ENCODE measurements at regions not wholly inside any gene's neighbourhood (a gene's known extent, or its start where the extent isn't known, plus 50 kb on each side); places are given as distances from the start of the nearest gene placed in this dataset.

DNA sequence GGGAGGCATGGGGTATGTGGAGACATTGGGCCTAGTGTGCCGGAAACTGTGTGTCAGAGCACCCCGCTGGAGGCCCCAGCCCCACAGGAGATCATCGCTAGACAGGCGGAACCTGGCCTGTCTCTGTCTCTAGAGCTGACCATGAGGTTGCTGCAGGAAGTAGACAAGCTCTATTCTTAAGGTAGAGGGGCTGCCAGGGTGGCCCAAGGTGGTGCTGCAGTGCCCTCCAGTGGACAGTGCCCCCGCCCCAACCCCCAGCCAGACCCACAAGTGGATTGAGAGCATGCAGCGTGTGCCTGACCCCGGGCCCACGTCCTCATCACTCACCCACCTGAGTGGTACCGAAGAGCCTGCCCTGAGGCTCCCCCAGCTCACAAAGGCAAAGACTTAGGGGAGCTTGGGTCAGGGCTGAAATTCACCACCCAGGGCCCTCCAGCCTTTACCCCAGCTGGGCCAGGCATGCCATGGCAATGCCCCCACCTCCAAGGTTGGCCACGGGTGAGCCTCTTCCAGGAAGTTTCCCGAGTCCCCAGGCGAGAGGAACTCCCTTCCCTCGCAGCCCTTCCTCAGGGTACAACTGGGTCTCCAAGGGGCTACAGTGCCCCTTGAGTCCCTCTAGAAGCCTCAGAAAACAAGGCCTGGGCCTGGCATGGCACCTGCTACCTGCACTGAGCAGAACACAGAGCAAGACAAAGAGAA, 155.0 kb downstream of the TTC32 start:
- no peak overlapping the region for H3K4me3 ChIP-seq (ENCODE audit: low read depth, low read length)
- TF ChIP-seq, protein P1, sequence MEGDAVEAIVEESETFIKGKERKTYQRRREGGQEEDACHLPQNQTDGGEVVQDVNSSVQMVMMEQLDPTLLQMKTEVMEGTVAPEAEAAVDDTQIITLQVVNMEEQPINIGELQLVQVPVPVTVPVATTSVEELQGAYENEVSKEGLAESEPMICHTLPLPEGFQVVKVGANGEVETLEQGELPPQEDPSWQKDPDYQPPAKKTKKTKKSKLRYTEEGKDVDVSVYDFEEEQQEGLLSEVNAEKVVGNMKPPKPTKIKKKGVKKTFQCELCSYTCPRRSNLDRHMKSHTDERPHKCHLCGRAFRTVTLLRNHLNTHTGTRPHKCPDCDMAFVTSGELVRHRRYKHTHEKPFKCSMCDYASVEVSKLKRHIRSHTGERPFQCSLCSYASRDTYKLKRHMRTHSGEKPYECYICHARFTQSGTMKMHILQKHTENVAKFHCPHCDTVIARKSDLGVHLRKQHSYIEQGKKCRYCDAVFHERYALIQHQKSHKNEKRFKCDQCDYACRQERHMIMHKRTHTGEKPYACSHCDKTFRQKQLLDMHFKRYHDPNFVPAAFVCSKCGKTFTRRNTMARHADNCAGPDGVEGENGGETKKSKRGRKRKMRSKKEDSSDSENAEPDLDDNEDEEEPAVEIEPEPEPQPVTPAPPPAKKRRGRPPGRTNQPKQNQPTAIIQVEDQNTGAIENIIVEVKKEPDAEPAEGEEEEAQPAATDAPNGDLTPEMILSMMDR (IDR thresholded peaks at IDR 0.05; ENCODE audit: borderline replicate concordance, insufficient read depth, low read depth, low read length), result peak; percentile 40; the same call in 1 of the 2 replicates

DNA sequence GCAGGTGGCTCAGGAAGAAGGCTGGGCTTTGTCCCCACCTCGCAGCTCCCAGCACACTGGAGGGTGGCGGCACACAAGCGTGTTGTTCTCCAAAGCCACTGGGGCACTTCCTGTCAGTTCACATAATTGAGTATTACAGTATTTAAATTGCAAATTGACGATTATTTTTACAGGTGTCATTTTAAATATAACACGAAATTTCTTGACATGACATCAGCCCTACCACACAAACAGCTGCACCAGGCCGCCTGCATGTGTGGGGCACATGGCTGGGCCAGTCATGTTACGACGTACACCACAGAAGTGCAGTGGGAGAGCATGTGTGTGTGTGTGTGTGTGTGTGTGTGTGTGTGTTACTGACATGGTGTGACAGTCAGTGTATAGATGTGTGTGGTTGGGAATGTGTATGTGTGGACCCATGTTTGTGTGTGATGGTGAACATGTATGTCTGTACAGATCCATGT, 155.6 kb downstream of the TTC32 start:
- no peak overlapping the region for H3K4me3 ChIP-seq (ENCODE audit: low read depth, low read length)
- TF ChIP-seq, protein P1 (IDR thresholded peaks at IDR 0.05; ENCODE audit: borderline replicate concordance, insufficient read depth, low read depth, low read length), result no peak

DNA sequence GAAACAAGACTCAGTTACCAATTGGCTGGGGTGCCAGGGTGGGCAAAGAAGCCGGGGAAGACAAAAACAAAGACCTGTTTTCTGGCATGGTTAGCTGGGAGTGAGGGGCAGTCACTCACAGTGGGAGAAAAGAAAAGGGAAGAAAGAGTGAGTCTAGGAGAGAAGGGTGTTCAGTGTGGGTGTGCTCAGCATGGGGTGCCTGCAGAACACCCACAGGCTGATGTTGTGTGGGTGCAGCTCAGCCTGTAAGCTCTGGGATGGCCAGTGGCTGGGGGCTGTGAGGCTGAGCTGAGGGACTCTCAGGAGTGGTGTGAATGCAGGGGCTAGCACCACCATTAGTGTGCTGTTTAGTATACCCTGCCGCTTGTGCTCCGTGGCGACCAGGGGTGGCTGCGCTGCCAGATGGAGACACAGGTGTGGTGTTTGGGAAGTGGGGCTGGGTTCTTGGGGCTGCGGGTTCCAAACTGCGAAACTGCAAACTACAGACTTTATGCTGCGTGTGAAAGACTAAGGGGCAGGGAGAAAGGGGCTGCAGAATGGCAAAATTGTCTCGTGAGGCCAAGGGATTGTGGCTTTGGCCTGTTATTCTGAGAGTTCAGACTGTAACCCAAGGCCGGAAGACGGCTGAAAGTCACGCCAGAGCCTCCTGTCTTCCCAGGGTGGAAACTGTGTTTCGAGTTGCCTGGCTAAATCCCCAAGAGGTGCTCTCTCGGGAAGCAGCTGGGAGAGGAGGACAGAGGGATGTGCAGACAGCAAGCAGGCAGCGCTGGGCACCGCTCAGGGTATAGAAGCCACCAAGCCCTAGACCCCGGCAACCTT, 156.3 kb downstream of the TTC32 start:
- H3K4me3 ChIP-seq (ENCODE audit: low read depth, low read length), result no peak overlapping the region
- TF ChIP-seq, protein P1 (IDR thresholded peaks at IDR 0.05; ENCODE audit: borderline replicate concordance, insufficient read depth, low read depth, low read length), result no peak

DNA sequence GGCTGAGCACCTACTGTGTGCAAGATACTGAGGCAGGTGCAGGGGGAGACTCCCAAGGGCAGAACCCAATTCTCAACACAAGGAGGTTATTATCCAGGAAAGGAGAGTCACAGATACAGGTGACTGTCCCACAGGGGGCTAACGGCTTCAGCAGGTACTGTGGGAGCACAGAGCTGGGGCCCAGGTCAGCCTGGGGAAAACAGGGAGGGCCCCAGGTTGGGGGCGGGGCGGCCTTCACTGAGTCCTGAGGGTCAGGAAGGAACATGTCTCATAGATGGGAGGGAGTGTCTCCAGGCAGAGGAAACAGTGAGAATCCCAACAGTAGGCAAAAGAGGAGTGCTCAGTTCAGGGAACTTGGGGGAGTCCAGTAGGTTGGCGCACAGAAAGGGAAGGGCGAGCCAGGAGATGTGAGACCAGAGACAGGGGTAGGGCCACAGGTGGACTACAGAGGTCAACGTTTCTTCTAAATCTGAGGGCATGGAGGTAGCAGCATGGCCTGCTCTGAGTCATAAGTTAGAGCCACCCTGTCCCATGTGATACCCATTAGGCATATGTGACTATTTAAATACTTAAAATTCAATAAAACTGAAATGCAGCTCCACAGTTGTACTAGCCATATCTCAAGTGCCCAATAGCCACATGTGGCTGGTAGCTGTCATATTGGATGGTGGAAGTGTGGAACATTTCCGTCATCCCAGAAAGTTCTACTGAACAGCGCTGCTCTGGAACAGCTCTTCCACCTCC, 157.2 kb downstream of the TTC32 start:
- TF ChIP-seq, protein P1 (IDR thresholded peaks at IDR 0.05; ENCODE audit: borderline replicate concordance, insufficient read depth, low read depth, low read length), result no peak
- no peak overlapping the region for H3K4me3 ChIP-seq (ENCODE audit: low read depth, low read length)

DNA sequence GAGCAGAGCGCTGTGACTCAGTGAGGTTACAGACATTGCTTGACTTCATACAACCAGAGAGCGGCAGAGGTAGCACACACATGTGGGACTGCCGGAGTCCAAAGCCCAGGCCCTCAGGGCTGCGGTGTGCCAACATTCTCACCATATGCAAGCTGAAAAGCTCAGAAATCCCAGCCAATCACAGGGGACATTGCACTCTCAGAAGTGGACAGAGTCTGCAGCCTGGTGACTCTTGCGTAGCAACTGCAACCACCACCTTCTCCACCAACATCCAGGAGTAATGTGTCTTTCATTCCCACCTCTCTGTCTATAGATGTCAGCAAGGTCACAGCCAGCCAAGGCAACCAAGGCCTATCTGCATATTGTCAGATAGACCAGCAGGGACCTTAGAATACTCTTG, 158.1 kb downstream of the TTC32 start:
- TF ChIP-seq, protein P1 (IDR thresholded peaks at IDR 0.05; ENCODE audit: borderline replicate concordance, insufficient read depth, low read depth, low read length), result no peak
- no peak overlapping the region for H3K4me3 ChIP-seq (ENCODE audit: low read depth, low read length)

DNA sequence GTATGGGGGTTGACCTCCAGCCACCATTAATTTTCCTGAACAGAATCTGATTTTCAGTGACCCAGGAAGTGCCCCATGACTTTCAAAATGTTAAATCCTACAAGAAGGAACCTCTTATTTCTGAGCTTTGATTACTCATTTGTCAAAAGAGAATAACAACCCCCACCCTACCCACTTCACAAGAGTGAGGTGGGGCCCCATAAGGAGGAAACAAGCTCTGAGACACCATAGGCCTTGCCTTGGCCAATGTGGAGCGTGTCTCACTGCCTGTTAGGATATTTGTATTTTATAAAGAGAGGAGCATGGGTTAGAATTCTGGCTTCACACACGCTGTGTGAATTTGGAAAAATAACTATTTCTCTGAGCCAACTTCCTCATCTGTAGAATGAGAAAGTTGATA, 158.9 kb downstream of the TTC32 start:
- H3K4me3 ChIP-seq (ENCODE audit: low read depth, low read length), result no peak overlapping the region
- TF ChIP-seq, protein P1 (IDR thresholded peaks at IDR 0.05; ENCODE audit: borderline replicate concordance, insufficient read depth, low read depth, low read length), result no peak
